Kidney (tissue), 13 donors: ENCODE measurements at regions not wholly inside any gene's neighbourhood (a gene's known extent, or its start where the extent isn't known, plus 50 kb on each side); places are given as distances from the start of the nearest gene placed in this dataset.

Experiments used
- DNase-seq, 5 donors: peaks; one replicate each; pipeline ENCODE4 v3.0.0-alpha.2; 2013 to 2020
- FAIRE-seq: peaks from 2 replicates; lab custom pipeline; 2012; peaks lifted over from hg19 to GRCh38; lab: Jason Lieb, UNC
- H3K27ac ChIP-seq, 2 donors: one replicate each; pipeline ENCODE4 v1.7.0; 2013; ENCODE audit warnings: low read depth in 2 of 2, low read length in 2 of 2, inconsistent platforms in 1 of 2
- H3K27me3 ChIP-seq: one replicate; pipeline ENCODE4 v1.7.1; 2013; ENCODE audit warnings: low read length, inconsistent platforms; ENCODE audit not compliant: control insufficient read depth, insufficient read depth
- H3K36me3 ChIP-seq, 3 donors: one replicate each; pipeline versions ENCODE4 v1.7.0 to v1.7.1; 2013; ENCODE audit warnings: low read length in 3 of 3, control low read depth in 1 of 3, inconsistent platforms in 1 of 3; ENCODE audit not compliant: insufficient read depth in 3 of 3, control insufficient read depth in 2 of 3
- H3K4me1 ChIP-seq, 3 donors: one replicate each; pipeline versions ENCODE4 v1.7.0 to v1.7.1; 2013; ENCODE audit warnings: low read length in 3 of 3, inconsistent platforms in 1 of 3, low read depth in 1 of 3; ENCODE audit not compliant: control insufficient read depth in 2 of 3, insufficient read depth in 2 of 3
- H3K4me3 ChIP-seq, 3 donors: one replicate each; pipeline versions ENCODE4 v1.7.0 to v1.8.1; 2013; ENCODE audit warnings: low read length in 3 of 3, control low read depth in 1 of 3, inconsistent platforms in 1 of 3
- H3K9ac ChIP-seq, 3 donors: one replicate each; pipeline versions ENCODE4 v1.7.0 to v1.7.1; 2013; ENCODE audit warnings: low read length in 3 of 3, control low read depth in 1 of 3, inconsistent platforms in 1 of 3
- H3K9me3 ChIP-seq, 3 donors: one replicate each; pipeline versions ENCODE4 v1.7.0 to v1.7.1; 2013; ENCODE audit warnings: low read length in 3 of 3, control low read depth in 1 of 3, inconsistent platforms in 1 of 3; ENCODE audit not compliant: control insufficient read depth in 2 of 3, insufficient read depth in 1 of 3
- intact Hi-C: fragments of 100-400 bp; cut with DNase I; formaldehyde crosslinking; loops from one replicate; pipeline ENCODE4 v1.11.1; 2022
- TF ChIP-seq, protein P1 (sequence below): IDR thresholded peaks from 3 replicates; pipeline ENCODE4 v1.5.1; 2012; ENCODE audit warnings: mild to moderate bottlenecking, moderate library complexity, borderline replicate concordance; ENCODE audit not compliant: insufficient read depth; ENCODE audit errors: extremely low read depth
- donor health status: control.
- donor health status: control.
- donor health status: control.
- donor health status: control.
- donor health status: control.
- donor health status: DM: yes; HTN: yes; CAD: no.
- donor health status: Normal renal cell carcinoma (clear cell type).

DNA sequence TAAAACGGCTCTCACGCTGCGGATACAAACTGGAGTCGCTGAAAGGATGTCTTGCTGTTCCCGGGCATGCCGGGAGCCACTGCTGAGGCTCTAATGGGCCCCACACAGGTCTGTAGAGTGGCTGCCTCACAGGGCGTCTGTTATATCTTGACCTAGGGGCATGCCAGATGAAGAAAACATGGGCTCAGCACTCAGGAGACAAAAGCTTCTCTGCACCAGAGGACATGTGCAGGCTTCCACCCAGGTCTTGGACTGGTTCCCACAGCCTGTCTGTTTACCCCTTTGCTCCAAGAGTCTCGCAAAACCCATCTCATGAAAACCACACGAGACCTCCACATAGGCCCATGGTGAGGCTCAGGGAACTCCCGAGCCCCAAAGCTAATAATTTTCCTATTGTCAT lies 134.2 kb downstream of the RPS29 start:
- H3K9ac ChIP-seq: no peak overlapping the region
- H3K36me3 ChIP-seq: no peaks in the 10 kb centered on the region
- no peaks in the 10 kb centered on the region for H3K27me3 ChIP-seq
- H3K4me3 ChIP-seq: no peak overlapping the region
- H3K27ac ChIP-seq: no peak overlapping the region
- FAIRE-seq (no peak), DNase-seq (no peak)
- H3K9me3 ChIP-seq: peaks cover 0 to 11% (median 7%) of the 10 kb centered on the region in 3 donors
- H3K4me1 ChIP-seq: no peaks in the 10 kb centered on the region
- TF ChIP-seq, protein P1, sequence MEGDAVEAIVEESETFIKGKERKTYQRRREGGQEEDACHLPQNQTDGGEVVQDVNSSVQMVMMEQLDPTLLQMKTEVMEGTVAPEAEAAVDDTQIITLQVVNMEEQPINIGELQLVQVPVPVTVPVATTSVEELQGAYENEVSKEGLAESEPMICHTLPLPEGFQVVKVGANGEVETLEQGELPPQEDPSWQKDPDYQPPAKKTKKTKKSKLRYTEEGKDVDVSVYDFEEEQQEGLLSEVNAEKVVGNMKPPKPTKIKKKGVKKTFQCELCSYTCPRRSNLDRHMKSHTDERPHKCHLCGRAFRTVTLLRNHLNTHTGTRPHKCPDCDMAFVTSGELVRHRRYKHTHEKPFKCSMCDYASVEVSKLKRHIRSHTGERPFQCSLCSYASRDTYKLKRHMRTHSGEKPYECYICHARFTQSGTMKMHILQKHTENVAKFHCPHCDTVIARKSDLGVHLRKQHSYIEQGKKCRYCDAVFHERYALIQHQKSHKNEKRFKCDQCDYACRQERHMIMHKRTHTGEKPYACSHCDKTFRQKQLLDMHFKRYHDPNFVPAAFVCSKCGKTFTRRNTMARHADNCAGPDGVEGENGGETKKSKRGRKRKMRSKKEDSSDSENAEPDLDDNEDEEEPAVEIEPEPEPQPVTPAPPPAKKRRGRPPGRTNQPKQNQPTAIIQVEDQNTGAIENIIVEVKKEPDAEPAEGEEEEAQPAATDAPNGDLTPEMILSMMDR: no peak
- intact Hi-C loops: no loop called here

DNA sequence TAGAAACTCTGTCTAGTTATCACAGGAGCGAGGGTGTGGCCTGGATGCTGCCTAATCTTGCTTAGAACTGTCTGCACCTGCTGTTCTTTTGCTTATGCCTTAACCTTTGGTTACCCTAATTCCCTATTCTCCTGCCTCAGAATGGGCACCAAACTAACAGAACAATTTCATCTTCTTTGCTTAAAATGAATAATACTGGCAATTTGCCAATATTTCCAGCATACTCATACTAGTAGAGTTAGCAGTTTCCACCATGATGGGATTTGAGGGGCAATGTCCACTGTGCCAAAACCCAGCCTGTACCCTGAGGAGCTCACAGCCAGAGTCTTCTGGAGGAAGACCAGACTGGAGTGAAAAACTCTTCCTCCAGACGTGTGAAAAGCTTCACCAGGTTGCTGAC lies 136.4 kb downstream of the RPS29 start:
- Histone ChIP-seq H3K27me3 (no peaks in the 10 kb centered on the region), H3K36me3 (no peaks in the 10 kb centered on the region), H3K4me1 (no peaks in the 10 kb centered on the region), H3K9ac (no peak overlapping the region), H3K27ac (no peak overlapping the region), H3K4me3 (no peak overlapping the region), H3K9me3 (peaks cover 0 to 11% (median 7%) of the 10 kb centered on the region in 3 donors)
- TF ChIP-seq, protein P1: no peak
- DNase-seq (no peak), FAIRE-seq (no peak)
- intact Hi-C loops: no loop called here

DNA sequence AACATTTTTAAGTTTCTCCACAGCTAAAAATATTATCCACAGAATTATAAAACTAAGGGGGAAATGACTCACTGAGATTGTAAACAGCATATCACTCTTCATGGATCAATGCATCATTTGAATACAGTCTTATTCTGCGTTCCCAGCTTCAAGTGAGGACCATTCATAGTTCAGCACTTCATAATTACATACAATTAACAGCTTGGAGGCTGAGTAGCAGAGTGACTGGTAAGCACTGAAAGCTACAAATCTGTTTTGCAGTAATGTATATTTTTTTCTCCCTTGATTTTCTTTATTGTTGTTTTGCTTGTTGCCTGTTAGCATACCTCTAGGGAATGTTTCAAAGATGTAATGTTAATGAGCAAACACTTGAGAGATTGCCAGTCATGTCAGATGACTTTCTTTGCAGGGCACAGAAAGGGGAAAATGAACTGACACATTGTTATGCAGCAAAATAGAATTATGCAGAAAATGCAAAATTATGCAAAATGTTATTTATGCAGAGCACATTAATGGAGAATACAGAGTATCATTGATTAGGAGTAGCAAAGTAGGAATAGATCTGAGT lies 138.6 kb downstream of the RPS29 start:
- Histone ChIP-seq H3K9me3 (peaks cover 0 to 11% (median 7%) of the 10 kb centered on the region in 3 donors), H3K4me1 (no peaks in the 10 kb centered on the region), H3K27ac (no peak overlapping the region), H3K9ac (no peak overlapping the region), H3K27me3 (no peaks in the 10 kb centered on the region), H3K36me3 (no peaks in the 10 kb centered on the region), H3K4me3 (no peak overlapping the region)
- TF ChIP-seq, protein P1: no peak
- DNase-seq (no peak), FAIRE-seq (no peak)
- intact Hi-C loops: no loop called here

DNA sequence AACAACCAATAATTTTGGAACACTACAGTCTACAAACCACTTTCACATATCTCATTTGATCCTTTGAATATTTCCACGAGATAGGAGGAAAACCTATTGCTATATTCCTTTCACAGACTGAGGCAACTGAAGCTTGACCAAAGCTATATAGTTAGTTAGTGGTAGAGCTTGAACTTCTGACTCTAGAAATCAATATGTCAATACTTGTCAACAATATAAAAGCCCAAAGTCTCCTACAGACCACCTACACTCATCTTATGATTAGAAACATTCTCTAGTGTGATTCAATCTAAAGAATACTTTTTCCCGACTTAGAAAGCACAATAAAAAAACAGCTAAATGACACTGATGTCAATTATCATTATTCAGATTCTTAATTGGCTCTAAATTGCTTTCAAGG lies 139.4 kb downstream of the RPS29 start:
- intact Hi-C loops: no loop called here
- no peak overlapping the region for H3K4me3 ChIP-seq
- H3K4me1 ChIP-seq: no peaks in the 10 kb centered on the region
- FAIRE-seq (no peak), DNase-seq (no peak)
- peaks cover 0 to 11% (median 7%) of the 10 kb centered on the region in 3 donors for H3K9me3 ChIP-seq
- no peaks in the 10 kb centered on the region for H3K27me3 ChIP-seq
- no peak overlapping the region for H3K27ac ChIP-seq
- H3K9ac ChIP-seq: no peak overlapping the region
- H3K36me3 ChIP-seq: no peaks in the 10 kb centered on the region
- TF ChIP-seq, protein P1: no peak
